H9 (cell line): ENCODE measurements at regions not wholly inside any gene's neighbourhood (a gene's known extent, or its start where the extent isn't known, plus 50 kb on each side); places are given as distances from the start of the nearest gene placed in this dataset.

Source experiments
- DNase-seq: peaks from one replicate; pipeline ENCODE4 v3.0.0-alpha.2; 2017
- H2AFZ ChIP-seq: one replicate; pipeline ENCODE4 v1.6.1; 2013; ENCODE audit warnings: mild to moderate bottlenecking, low read length, control low read depth, moderate library complexity
- H2AK5ac ChIP-seq: 2 replicates; pipeline ENCODE4 v1.6.1; 2013; ENCODE audit warnings: low read length, control low read depth, mixed read lengths; ENCODE audit not compliant: insufficient read length
- H2BK120ac ChIP-seq: one replicate; pipeline ENCODE4 v1.6.1; 2013; ENCODE audit warnings: low read depth, mild to moderate bottlenecking, low read length, control low read depth, inconsistent platforms; ENCODE audit not compliant: poor library complexity, severe bottlenecking
- H2BK12ac ChIP-seq: 2 replicates; pipeline ENCODE4 v1.6.1; 2013; ENCODE audit warnings: low read length, control low read depth, mixed read lengths, low read depth; ENCODE audit not compliant: insufficient read length
- H2BK15ac ChIP-seq: 2 replicates; pipeline ENCODE4 v1.6.1; 2013; ENCODE audit warnings: low read depth, low read length, control low read depth
- H2BK20ac ChIP-seq: one replicate; pipeline ENCODE4 v1.6.1; 2013; ENCODE audit warnings: low read depth, mild to moderate bottlenecking, low read length, control low read depth, inconsistent platforms; ENCODE audit not compliant: poor library complexity, severe bottlenecking
- H2BK5ac ChIP-seq: 2 replicates; pipeline ENCODE4 v1.6.1; 2013; ENCODE audit warnings: low read length, control low read depth, mixed read lengths; ENCODE audit not compliant: insufficient read length
- H3K14ac ChIP-seq: 2 replicates; pipeline ENCODE4 v1.6.1; 2013; ENCODE audit warnings: low read length, control low read depth; ENCODE audit not compliant: insufficient read depth
- H3K18ac ChIP-seq: 2 replicates; pipeline ENCODE4 v1.6.1; 2013; ENCODE audit warnings: low read depth, mild to moderate bottlenecking, mixed read lengths, low read length, control low read depth; ENCODE audit not compliant: insufficient read length
- H3K23ac ChIP-seq: 2 replicates; pipeline ENCODE4 v1.6.1; 2013; ENCODE audit warnings: low read length, control low read depth, mixed read lengths, low read depth; ENCODE audit not compliant: insufficient read length
- H3K23me2 ChIP-seq: 2 replicates; pipeline ENCODE4 v1.6.1; 2013; ENCODE audit warnings: low read depth, mild to moderate bottlenecking, mixed read lengths, low read length, control low read depth; ENCODE audit not compliant: insufficient read length, poor library complexity, severe bottlenecking
- H3K27ac ChIP-seq: 2 replicates; pipeline ENCODE4 v1.5.1; 2013; ENCODE audit warnings: low read length, control low read depth, mixed read lengths, low read depth; ENCODE audit not compliant: insufficient read length
- H3K27me3 ChIP-seq: 2 replicates; pipeline ENCODE4 v1.6.1; 2013; ENCODE audit warnings: low read length, control low read depth, inconsistent platforms; ENCODE audit not compliant: insufficient read depth
- H3K4ac ChIP-seq: 2 replicates; pipeline ENCODE4 v1.6.1; 2013; ENCODE audit warnings: low read depth, mild to moderate bottlenecking, control low read depth, inconsistent platforms, low read length, moderate library complexity
- H3K4me1 ChIP-seq: 2 replicates; pipeline ENCODE4 v1.6.1; 2013; ENCODE audit warnings: low read length, control low read depth, inconsistent platforms; ENCODE audit not compliant: insufficient read depth
- H3K4me2 ChIP-seq: 2 replicates; pipeline ENCODE4 v1.6.1; 2013; ENCODE audit warnings: low read length, control low read depth, mixed read lengths; ENCODE audit not compliant: insufficient read length, insufficient read depth
- H3K56ac ChIP-seq: 2 replicates; pipeline ENCODE4 v1.6.1; 2013; ENCODE audit warnings: low read depth, mild to moderate bottlenecking, mixed read lengths, low read length, control low read depth; ENCODE audit not compliant: insufficient read length
- H3K79me1 ChIP-seq: 2 replicates; pipeline ENCODE4 v1.6.1; 2013; ENCODE audit warnings: low read depth, mild to moderate bottlenecking, moderate library complexity, low read length, control low read depth, inconsistent platforms; ENCODE audit not compliant: insufficient read depth, poor library complexity, severe bottlenecking
- H3K79me2 ChIP-seq: 2 replicates; pipeline ENCODE4 v1.6.1; 2013; ENCODE audit warnings: low read length, control low read depth, inconsistent platforms; ENCODE audit not compliant: insufficient read depth
- H3K9ac ChIP-seq: 2 replicates; pipeline ENCODE4 v1.6.1; 2013; ENCODE audit warnings: low read length, control low read depth, mixed read lengths; ENCODE audit not compliant: insufficient read length; ENCODE audit errors: extremely low read depth
- H3K9me3 ChIP-seq: one replicate; pipeline ENCODE4 v1.6.1; 2013; ENCODE audit warnings: low read depth, low read length, inconsistent platforms; ENCODE audit not compliant: control insufficient read depth
- H3T11ph ChIP-seq: one replicate; pipeline ENCODE4 v1.6.1; 2013; ENCODE audit warnings: mild to moderate bottlenecking, low read length, control low read depth, inconsistent platforms
- H4K20me1 ChIP-seq: one replicate; pipeline ENCODE4 v1.6.1; 2013; ENCODE audit not compliant: control insufficient read depth, insufficient read length, insufficient read depth
- H4K5ac ChIP-seq: 2 replicates; pipeline ENCODE4 v1.6.1; 2013; ENCODE audit warnings: low read depth, mild to moderate bottlenecking, mixed read lengths, low read length, control low read depth; ENCODE audit not compliant: insufficient read length
- H4K8ac ChIP-seq: replicated peaks from 2 replicates; pipeline ENCODE4 v1.6.1; 2013; ENCODE audit warnings: low read length, control low read depth, mixed read lengths, low read depth; ENCODE audit not compliant: insufficient read length
- H4K91ac ChIP-seq: 2 replicates; pipeline ENCODE4 v1.6.1; 2013; ENCODE audit warnings: low read depth, mild to moderate bottlenecking, moderate library complexity, mixed read lengths, low read length, control low read depth; ENCODE audit not compliant: insufficient read length
- H3K27ac Mint-ChIP-seq, 3 experiments: 2 replicates in 2 of 3; 3 replicates in 1 of 3; pipeline ENCODE4 v1.8.0; 2020 to 2021; ENCODE audit warnings: mixed read lengths in 3 of 3, mild to moderate bottlenecking in 1 of 3, moderate library complexity in 1 of 3
- H3K27me3 Mint-ChIP-seq: 2 replicates; pipeline ENCODE4 v1.8.0; 2021; ENCODE audit warnings: low read depth, mild to moderate bottlenecking, moderate library complexity, mixed read lengths
- H3K36me3 Mint-ChIP-seq, 3 experiments: 2 replicates in 2 of 3; 3 replicates in 1 of 3; pipeline ENCODE4 v1.8.0; 2020 to 2021; ENCODE audit warnings: low read depth in 3 of 3, mixed read lengths in 3 of 3; ENCODE audit not compliant: insufficient read depth in 1 of 3
- H3K4me1 Mint-ChIP-seq, 2 experiments: 2 replicates each; pipeline ENCODE4 v1.8.0; 2020; ENCODE audit warnings: mixed read lengths in 2 of 2
- H3K4me3 Mint-ChIP-seq, 2 experiments: 2 replicates in 1 of 2; 3 replicates in 1 of 2; pipeline ENCODE4 v1.8.0; 2020 to 2021; ENCODE audit warnings: mild to moderate bottlenecking in 2 of 2, mixed read lengths in 2 of 2, moderate library complexity in 1 of 2
- H3K9me3 Mint-ChIP-seq, 2 experiments: 2 replicates in 1 of 2; 3 replicates in 1 of 2; pipeline ENCODE4 v1.8.0; 2020; ENCODE audit warnings: mild to moderate bottlenecking in 2 of 2, mixed read lengths in 2 of 2, moderate library complexity in 1 of 2
- CTCF ChIP-seq: fragments of 200-600 bp; sonication (generic); conservative IDR thresholded peaks from 3 replicates; pipeline ENCODE4 v1.8.0; 2021; ENCODE audit warnings: antibody characterized with exemption, mild to moderate bottlenecking
- WGBS: extraction: QIAGEN DNeasy Blood & Tissue Kit; methylation state at CpG from one replicate; pipeline ENCODE4 v1.1.7; 2013; ENCODE audit warnings: missing lambda C conversion rate, low lambda C conversion rate, mixed read lengths; ENCODE audit not compliant: insufficient read length; ENCODE audit errors: extremely low coverage; 5-methylcytosine and 5-hydroxymethylcytosine counted together

GRCh38 chr11:94678236-94678635 lies 89.9 kb upstream of the AMOTL1 start:
- H3K27ac Mint-ChIP-seq: no peak overlapping the region
- no peak overlapping the region for H2AFZ ChIP-seq
- H4K5ac ChIP-seq: no peak overlapping the region
- no peak for DNase-seq
- H3K27me3 ChIP-seq: no peaks in the 10 kb centered on the region
- no peak overlapping the region for H4K91ac ChIP-seq
- H3K14ac ChIP-seq: no peak overlapping the region
- no CpG with 5 or more reads among the region's 4 CpGs for WGBS
- no peaks in the 10 kb centered on the region; a peak in 1 of 5 replicates for H3K9me3 Mint-ChIP-seq
- H2BK20ac ChIP-seq: no peak overlapping the region
- H3T11ph ChIP-seq: no peak overlapping the region
- H2BK12ac ChIP-seq: no peak overlapping the region
- H3K9ac ChIP-seq: no peak overlapping the region
- H3K23me2 ChIP-seq: no peaks in the 10 kb centered on the region
- H3K4me1 Mint-ChIP-seq: peaks cover 0 to 11% of the 10 kb centered on the region in 2 experiments; a peak in 2 of 4 replicates
- no peak overlapping the region for H3K23ac ChIP-seq
- no peaks in the 10 kb centered on the region; the same call in none of the 2 replicates for H3K27me3 Mint-ChIP-seq
- H2BK120ac ChIP-seq: no peak overlapping the region
- H3K4me1 ChIP-seq: no peaks in the 10 kb centered on the region
- H2AK5ac ChIP-seq: no peak overlapping the region
- H4K20me1 ChIP-seq: no peaks in the 10 kb centered on the region
- no peaks in the 10 kb centered on the region for H3K79me2 ChIP-seq
- no peaks in the 10 kb centered on the region for H3K9me3 ChIP-seq
- H3K56ac ChIP-seq: no peak overlapping the region
- no peaks in the 10 kb centered on the region for H3K79me1 ChIP-seq
- H2BK15ac ChIP-seq: no peak overlapping the region
- H4K8ac ChIP-seq: no peak overlapping the region
- H3K4me2 ChIP-seq: no peak overlapping the region
- H3K18ac ChIP-seq: no peak overlapping the region
- peaks cover 0 to 1% (median 0%) of the 10 kb centered on the region in 3 experiments; a peak in 1 of 7 replicates for H3K36me3 Mint-ChIP-seq
- no peak overlapping the region for H2BK5ac ChIP-seq
- H3K4ac ChIP-seq: no peak overlapping the region
- TF ChIP-seq CTCF: no peak
- no peak overlapping the region for H3K4me3 Mint-ChIP-seq
- no peak overlapping the region for H3K27ac ChIP-seq
